Peyer's patch (tissue), 4 donors: ENCODE measurements at regions not wholly inside any gene's neighbourhood (a gene's known extent, or its start where the extent isn't known, plus 50 kb on each side); places are given as distances from the start of the nearest gene placed in this dataset.

Experiments
- DNase-seq, 3 donors: peaks; one replicate each; pipeline ENCODE4 v3.0.0-alpha.2; 2017 to 2019
- H3K27ac ChIP-seq, 4 donors: fragments of 200-600 bp; sonication (generic); one replicate each; pipeline ENCODE4 v1.5.1; 2016 to 2019
- H3K27me3 ChIP-seq, 2 donors: fragments of 200-600 bp; sonication (generic); one replicate each; pipeline ENCODE4 v1.5.1; 2019
- H3K36me3 ChIP-seq, 3 donors: fragments of 200-600 bp; sonication (generic); one replicate each; pipeline ENCODE4 v1.5.1; 2016 to 2019
- H3K4me1 ChIP-seq, 4 donors: fragments of 200-600 bp; sonication (generic); one replicate each; pipeline ENCODE4 v1.5.1; 2016 to 2019
- H3K4me3 ChIP-seq, 4 donors: fragments of 200-600 bp; sonication (generic); 1 replicate in 3 of 4; 2 replicates in 1 of 4; pipeline ENCODE4 v1.5.1; 2016 to 2019; ENCODE audit warnings: mild to moderate bottlenecking in 1 of 4
- H3K9me3 ChIP-seq, 4 donors: fragments of 200-600 bp; sonication (generic); one replicate each; pipeline ENCODE4 v1.5.1; 2016 to 2019; ENCODE audit warnings: mild to moderate bottlenecking in 1 of 4
- CTCF ChIP-seq, 6 experiments: fragments of 450-650 bp in 4 of 6; fragments of 200-600 bp in 2 of 6; sonication (generic) in 1 of 6; IDR thresholded peaks; one replicate each; pipeline ENCODE4 v1.5.1; 2017 to 2019; ENCODE audit warnings: antibody characterized with exemption in 6 of 6, mild to moderate bottlenecking in 3 of 6, moderate library complexity in 1 of 6
- POLR2A ChIP-seq, 2 donors: fragments of 450-650 bp; IDR thresholded peaks; one replicate each; pipeline ENCODE4 v1.5.1; 2017; ENCODE audit warnings: antibody characterized with exemption in 2 of 2, mild to moderate bottlenecking in 2 of 2, moderate library complexity in 2 of 2

- TF ChIP-seq CTCF (IDR thresholded peaks at IDR 0.05) (no peak), POLR2A (IDR thresholded peaks at IDR 0.05) (no peak)
- no peak for DNase-seq
- no peaks in the 10 kb centered on the region for H3K36me3 ChIP-seq
Observed at GRCh38 chr6:156725712-156726111, 51.5 kb upstream of the ARID1B start.

DNA sequence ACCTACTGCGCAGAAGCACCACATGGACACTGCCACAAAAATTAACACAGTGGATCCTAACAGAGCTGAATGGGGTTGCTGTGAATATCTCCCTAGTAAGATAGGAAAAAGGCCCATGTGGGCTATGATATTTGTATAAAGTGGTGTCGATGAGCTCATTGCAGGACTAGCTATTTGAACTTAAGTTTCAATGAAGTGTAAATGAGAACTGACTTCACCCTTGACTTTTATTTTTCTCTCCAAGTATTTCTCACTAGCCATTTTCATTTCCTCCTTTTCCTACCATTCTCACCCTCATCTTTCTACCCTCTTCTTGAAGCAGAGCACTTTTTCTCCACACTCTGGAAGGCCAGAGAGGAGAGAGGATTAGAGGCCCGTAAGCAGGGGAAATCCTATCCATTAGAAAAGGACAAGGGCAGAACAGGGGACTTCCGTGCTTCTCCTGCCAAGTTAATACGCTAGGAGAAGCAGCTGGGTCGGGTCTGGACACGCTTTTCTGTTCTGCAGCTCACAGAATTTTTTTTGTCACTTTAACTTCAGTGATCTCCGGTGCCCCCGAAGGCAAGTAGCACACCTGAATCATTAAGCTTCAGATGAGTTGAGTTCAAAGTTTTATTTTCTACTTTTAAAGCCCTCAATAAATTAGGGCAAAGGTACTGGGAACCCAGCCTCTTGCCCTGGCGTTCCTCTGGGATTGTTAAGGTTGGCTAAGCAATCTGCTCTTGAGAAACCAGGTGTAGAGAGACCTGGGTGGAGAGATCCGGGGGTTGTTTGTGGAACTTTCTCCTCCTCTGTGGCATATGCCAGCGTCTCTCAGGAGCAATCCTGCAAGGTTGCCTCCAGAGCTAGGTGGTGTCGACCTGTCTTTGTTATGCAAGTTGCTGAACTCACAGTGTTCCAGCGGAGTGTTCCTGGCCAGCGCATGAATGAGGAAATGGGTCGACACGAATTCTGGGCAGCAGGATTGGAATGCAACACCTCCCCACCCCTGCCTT lies 56.2 kb upstream of the ARID1B start:
- H3K4me3 ChIP-seq: peak overlapping the region in 2 of 4 donors; percentile 45 to 50
- H3K36me3 ChIP-seq: no peaks in the 10 kb centered on the region
- H3K27me3 ChIP-seq: no peaks in the 10 kb centered on the region
- DNase-seq: peak in 2 of 3 donors; percentile 74 to 79
- peak overlapping the region; percentile 81 to 91 (median 86) for H3K27ac ChIP-seq
- peaks cover 6 to 33% (median 16%) of the 10 kb centered on the region in 4 donors for H3K4me1 ChIP-seq
- no peaks in the 10 kb centered on the region for H3K9me3 ChIP-seq
- TF ChIP-seq POLR2A (IDR thresholded peaks at IDR 0.05) (peak; percentile 52 to 66), CTCF (IDR thresholded peaks at IDR 0.05) (no peak)

More at GRCh38 chr6:156725712-156726111, 51.5 kb upstream of the ARID1B start:
- peaks cover 0 to 15% (median 5%) of the 10 kb centered on the region in 4 donors for H3K4me1 ChIP-seq
- no peaks in the 10 kb centered on the region for H3K27me3 ChIP-seq
- no peak overlapping the region for H3K27ac ChIP-seq
- no peaks in the 10 kb centered on the region for H3K9me3 ChIP-seq
- H3K4me3 ChIP-seq: no peak overlapping the region

- DNase-seq: peak; percentile 96 to 98 (median 98)
- TF ChIP-seq CTCF (IDR thresholded peaks at IDR 0.05) (no peak), POLR2A (IDR thresholded peaks at IDR 0.05) (peak; percentile 61 to 71)
- peaks cover 6 to 38% (median 16%) of the 10 kb centered on the region in 4 donors for H3K4me1 ChIP-seq
- H3K27ac ChIP-seq: peak overlapping the region; percentile 81 to 91 (median 86)
- no peaks in the 10 kb centered on the region for H3K9me3 ChIP-seq
- peak overlapping the region; percentile 27 to 50 (median 42) for H3K4me3 ChIP-seq
- no peaks in the 10 kb centered on the region for H3K27me3 ChIP-seq
- no peaks in the 10 kb centered on the region for H3K36me3 ChIP-seq
Observed at GRCh38 chr6:156719720-156720563, 57.2 kb upstream of the ARID1B start.

GRCh38 chr6:156719395-156719719 lies 57.8 kb upstream of the ARID1B start:
- Histone ChIP-seq H3K27ac (peak overlapping the region; percentile 81 to 91 (median 86)), H3K4me1 (peaks cover 6 to 38% (median 16%) of the 10 kb centered on the region in 4 donors), H3K9me3 (no peaks in the 10 kb centered on the region), H3K27me3 (no peaks in the 10 kb centered on the region), H3K36me3 (no peaks in the 10 kb centered on the region), H3K4me3 (peak overlapping the region; percentile 27 to 50 (median 42))
- peak in 2 of 3 donors; percentile 56 to 63 for DNase-seq
- TF ChIP-seq CTCF (IDR thresholded peaks at IDR 0.05) (peak in 2 of 6 experiments; percentile 17 to 20), POLR2A (IDR thresholded peaks at IDR 0.05) (no peak)

GRCh38 chr6:156718647-156719394 lies 58.4 kb upstream of the ARID1B start:
- DNase-seq: no peak
- no peaks in the 10 kb centered on the region for H3K27me3 ChIP-seq
- peaks cover 6 to 38% (median 16%) of the 10 kb centered on the region in 4 donors for H3K4me1 ChIP-seq
- H3K4me3 ChIP-seq: peak overlapping the region in 1 of 4 donors; percentile 45
- H3K9me3 ChIP-seq: no peaks in the 10 kb centered on the region
- TF ChIP-seq POLR2A (IDR thresholded peaks at IDR 0.05) (no peak), CTCF (IDR thresholded peaks at IDR 0.05) (no peak)
- no peaks in the 10 kb centered on the region for H3K36me3 ChIP-seq
- peak overlapping the region; percentile 81 to 91 (median 86) for H3K27ac ChIP-seq
